ENCODE measurements at regions not wholly inside any gene's neighbourhood (a gene's known extent, or its start where the extent isn't known, plus 50 kb on each side); places are given as distances from the start of the nearest gene placed in this dataset.

DNA sequence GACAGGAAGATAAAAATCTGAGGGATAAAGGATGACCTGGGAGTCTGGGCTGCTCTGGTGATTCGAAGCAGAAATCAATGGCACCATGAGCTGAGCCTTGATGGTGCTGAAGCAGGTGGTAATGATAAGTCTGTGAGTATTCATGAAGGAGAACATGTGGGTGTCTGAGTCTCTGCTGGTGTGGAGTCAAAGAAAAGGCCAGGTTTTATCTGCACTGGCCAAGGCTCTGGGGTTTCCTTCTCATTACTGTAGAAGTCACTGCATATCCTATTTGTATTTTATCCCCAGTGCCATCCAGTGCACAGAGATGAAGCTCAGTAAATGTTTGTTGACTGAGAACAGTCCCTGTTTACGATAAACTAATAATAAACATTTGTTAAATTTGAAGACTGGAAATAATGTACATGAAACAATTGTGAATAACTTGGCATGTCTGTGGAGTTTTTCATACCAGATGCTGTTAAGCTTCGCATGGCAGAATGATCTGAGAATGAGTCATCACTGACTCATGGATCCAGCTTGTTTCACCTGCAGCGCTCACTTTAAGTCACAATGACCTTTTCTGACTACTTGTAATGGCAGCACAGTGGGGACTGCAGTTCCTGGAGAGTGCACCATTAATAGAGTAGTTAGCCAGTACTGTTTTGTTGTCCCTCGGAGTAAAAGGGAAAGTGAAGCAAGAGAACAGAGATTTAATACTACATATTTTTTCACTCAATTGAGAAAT, 538.5 kb downstream of the HTR7 start:
- TF ChIP-seq, protein P1, sequence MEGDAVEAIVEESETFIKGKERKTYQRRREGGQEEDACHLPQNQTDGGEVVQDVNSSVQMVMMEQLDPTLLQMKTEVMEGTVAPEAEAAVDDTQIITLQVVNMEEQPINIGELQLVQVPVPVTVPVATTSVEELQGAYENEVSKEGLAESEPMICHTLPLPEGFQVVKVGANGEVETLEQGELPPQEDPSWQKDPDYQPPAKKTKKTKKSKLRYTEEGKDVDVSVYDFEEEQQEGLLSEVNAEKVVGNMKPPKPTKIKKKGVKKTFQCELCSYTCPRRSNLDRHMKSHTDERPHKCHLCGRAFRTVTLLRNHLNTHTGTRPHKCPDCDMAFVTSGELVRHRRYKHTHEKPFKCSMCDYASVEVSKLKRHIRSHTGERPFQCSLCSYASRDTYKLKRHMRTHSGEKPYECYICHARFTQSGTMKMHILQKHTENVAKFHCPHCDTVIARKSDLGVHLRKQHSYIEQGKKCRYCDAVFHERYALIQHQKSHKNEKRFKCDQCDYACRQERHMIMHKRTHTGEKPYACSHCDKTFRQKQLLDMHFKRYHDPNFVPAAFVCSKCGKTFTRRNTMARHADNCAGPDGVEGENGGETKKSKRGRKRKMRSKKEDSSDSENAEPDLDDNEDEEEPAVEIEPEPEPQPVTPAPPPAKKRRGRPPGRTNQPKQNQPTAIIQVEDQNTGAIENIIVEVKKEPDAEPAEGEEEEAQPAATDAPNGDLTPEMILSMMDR (IDR thresholded peaks at IDR 0.05; ENCODE audit: borderline replicate concordance, insufficient read depth, low read depth, low read length): no peak
- no peak overlapping the region for H3K4me3 ChIP-seq (ENCODE audit: low read depth, low read length)

DNA sequence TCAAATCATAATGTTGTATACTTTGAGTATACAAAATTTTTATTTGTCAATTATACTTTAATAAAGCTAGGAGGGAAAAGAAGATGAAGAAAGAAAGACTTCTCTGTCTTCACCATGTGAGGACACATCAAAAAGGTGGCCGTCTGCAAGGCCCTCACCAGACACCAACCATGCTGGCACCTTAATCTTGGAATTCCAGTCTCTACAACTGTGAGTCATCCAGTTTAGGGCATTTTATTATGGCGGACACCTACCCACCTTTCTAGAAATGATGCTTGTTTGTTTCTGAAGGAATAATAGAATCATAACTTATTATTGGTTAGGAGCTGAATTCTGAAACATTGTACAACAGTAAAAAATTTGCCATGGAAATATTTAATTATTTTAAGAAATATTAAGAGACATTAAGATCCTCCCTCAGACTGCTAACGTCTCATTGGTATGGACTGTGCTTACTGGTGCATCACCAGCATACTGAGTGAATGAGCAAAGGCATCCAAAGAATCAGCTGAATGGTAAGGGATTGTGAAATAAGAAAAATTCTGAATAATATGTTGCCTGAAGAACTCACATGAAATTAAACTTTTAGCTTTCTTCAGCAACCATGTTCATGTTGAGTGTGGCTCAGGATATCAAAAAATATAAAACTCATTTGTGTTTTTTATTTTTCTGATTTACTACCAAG, 536.6 kb downstream of the HTR7 start:
- H3K4me3 ChIP-seq (ENCODE audit: low read depth, low read length): no peak overlapping the region
- TF ChIP-seq, protein P1 (IDR thresholded peaks at IDR 0.05; ENCODE audit: borderline replicate concordance, insufficient read depth, low read depth, low read length): no peak

DNA sequence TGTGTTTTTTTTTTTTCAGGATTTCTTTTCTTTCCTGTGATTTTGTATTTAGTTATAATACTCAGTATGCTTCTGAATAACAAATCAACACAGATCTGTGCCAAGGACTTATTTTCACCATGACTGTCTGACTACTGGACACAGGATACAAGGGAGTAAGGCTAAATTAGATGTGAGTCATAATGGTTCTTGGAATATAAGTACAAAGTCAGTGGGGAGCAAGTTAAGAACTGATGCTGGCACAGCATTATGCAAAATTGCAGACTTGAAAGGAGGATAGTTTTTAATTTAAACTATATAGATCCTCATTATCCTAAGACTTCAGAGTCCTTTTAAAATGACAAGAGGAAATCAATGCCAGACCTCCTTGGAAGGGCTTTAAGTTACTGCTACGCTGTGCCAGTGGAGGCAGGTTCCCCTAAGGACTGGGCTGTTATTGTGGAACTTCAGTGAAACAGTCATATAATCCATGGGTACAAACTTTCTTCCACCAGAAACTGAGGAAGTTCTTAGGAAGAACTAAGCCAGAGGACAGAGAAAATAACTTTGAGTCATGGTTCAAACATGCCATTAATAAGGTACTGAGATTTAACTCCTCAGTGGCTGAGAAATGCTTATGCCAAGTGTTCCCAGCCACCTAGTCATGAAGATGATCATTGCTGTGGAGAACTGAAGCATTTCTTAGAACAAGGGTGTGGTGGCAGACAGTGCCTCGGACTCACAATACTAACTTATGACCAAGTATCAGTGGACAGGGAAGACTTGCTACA, 531.2 kb downstream of the HTR7 start:
- no peak overlapping the region for H3K4me3 ChIP-seq (ENCODE audit: low read depth, low read length)
- TF ChIP-seq, protein P1 (IDR thresholded peaks at IDR 0.05; ENCODE audit: borderline replicate concordance, insufficient read depth, low read depth, low read length): no peak

DNA sequence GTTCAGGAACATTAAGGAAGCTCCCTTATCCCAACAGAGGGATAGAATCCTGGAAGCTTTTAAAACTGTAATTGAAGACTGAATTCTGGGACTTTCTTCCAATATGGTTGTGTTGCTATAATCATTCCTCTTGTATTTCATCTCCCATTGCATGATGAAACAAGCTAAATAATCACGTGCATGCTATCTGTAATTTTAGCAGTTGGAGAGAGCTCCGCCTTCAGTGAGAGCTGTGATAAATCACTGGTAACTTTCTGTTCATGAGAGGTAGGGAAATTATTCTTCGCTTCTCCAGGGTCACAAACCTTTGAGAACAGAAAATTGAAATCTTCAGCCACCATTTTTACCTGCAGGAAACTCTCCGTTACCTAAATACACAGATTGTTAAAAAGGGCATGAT, 530.2 kb downstream of the HTR7 start:
- TF ChIP-seq, protein P1 (IDR thresholded peaks at IDR 0.05; ENCODE audit: borderline replicate concordance, insufficient read depth, low read depth, low read length): no peak
- H3K4me3 ChIP-seq (ENCODE audit: low read depth, low read length): no peak overlapping the region

DNA sequence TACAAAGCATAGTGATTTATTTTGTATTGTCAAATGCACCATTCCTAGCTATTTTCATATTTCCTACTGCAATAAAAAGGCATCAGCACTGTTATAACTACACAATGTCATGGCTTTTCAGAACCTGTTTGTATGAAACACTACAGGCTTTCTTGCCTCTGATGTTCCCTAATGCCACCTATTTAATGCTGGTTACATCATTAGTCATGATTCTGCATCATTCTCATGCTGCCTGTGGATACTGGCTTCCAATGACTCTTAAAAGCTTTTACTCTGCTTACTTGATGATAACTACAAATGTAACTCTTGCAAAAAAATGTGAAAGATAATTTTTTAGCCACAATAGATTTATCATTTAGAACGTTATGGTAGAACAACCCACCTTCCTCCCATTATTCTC, 529.4 kb downstream of the HTR7 start:
- no peak overlapping the region for H3K4me3 ChIP-seq (ENCODE audit: low read depth, low read length)
- TF ChIP-seq, protein P1 (IDR thresholded peaks at IDR 0.05; ENCODE audit: borderline replicate concordance, insufficient read depth, low read depth, low read length): no peak

DNA sequence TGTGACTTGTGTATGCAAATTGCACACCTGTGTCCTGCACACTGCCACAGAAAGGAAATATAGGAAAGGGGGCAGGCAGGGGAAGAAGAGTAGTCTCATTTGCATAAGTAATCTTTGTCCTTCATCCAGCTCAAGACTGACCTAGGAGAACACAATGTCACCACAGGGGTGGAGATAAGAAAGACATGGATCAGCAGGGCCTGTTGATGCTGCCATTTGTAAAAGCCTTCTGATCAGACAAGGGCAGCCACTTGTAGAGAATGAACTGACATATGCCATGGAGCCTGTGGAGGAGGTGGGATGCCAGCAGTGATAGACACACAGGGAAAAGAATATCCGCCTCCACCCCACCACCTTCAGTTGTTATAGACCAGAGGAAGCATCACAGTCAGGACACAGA, 528.9 kb downstream of the HTR7 start:
- TF ChIP-seq, protein P1 (IDR thresholded peaks at IDR 0.05; ENCODE audit: borderline replicate concordance, insufficient read depth, low read depth, low read length): no peak
- H3K4me3 ChIP-seq (ENCODE audit: low read depth, low read length): no peak overlapping the region
